K562 (cell line): ENCODE measurements at regions not wholly inside any gene's neighbourhood (a gene's known extent, or its start where the extent isn't known, plus 50 kb on each side); places are given as distances from the start of the nearest gene placed in this dataset.

Experiments
- ATAC-seq: fragments of 200-7000 bp; cut with Tn5 transposase; 3 replicates; pipeline ENCODE4 v1.9.1; 2020; ENCODE audit warnings: moderate library complexity
- BruUV-seq: library from RNA; stranded (reverse); fragments of 400-500 nt; replicated peaks from 2 replicates; lab custom pipeline; 2021; lab: Mats Ljungman, UMichigan
- CTCF ChIA-PET: fragments of 300-600 bp; formaldehyde crosslinking; extraction: SDS; loops from one replicate; lab custom pipeline; 2021; ENCODE audit warnings: low intra/inter-chr PET ratio; lab: Yijun Ruan, JAX
- POLR2A ChIA-PET: fragments of 300-600, 350-650 bp; sonication (Branson Sonifier 250); formaldehyde crosslinking; extraction: SDS; loops from one replicate; lab custom pipeline; 2021; ENCODE audit warnings: antibody characterized with exemption, inconsistent platforms; lab: Yijun Ruan, JAX
- DNase-seq, 4 experiments: peaks; one replicate each; pipeline versions ENCODE4 v3.0.0 to v3.0.0-alpha.2; 2011 to 2018; ENCODE audit warnings: low spot score in 3 of 4, mixed read lengths in 3 of 4; ENCODE audit errors: extremely low read depth in 1 of 4
- FAIRE-seq: peaks from 2 replicates; lab custom pipeline; 2011; peaks lifted over from hg19 to GRCh38; lab: Jason Lieb, UNC
- H2AFZ ChIP-seq: 2 replicates; pipeline ENCODE4 v1.6.0; 2011; ENCODE audit warnings: low read depth, low read length, control low read depth, inconsistent platforms
- H3K27ac ChIP-seq: fragments of 200-600 bp; 3 replicates; pipeline ENCODE4 v1.8.0; 2011; ENCODE audit warnings: low read depth, mild to moderate bottlenecking, control low read depth, inconsistent platforms, low read length, moderate library complexity, mixed read lengths; ENCODE audit errors: extremely low read depth
- H3K27me3 ChIP-seq, 2 experiments: fragments of 300-600 bp in 1 of 2; 2 replicates in 1 of 2; 3 replicates in 1 of 2; pipeline versions ENCODE4 v1.6.0 to v1.8.0; 2011; ENCODE audit warnings: inconsistent platforms in 2 of 2, low read length in 2 of 2, mild to moderate bottlenecking in 1 of 2, mixed read lengths in 1 of 2, moderate library complexity in 1 of 2; ENCODE audit not compliant: control insufficient read depth in 2 of 2, insufficient read depth in 2 of 2
- H3K36me3 ChIP-seq: fragments of 300-600 bp; 3 replicates; pipeline ENCODE4 v1.8.0; 2011; ENCODE audit warnings: mild to moderate bottlenecking, low read length, inconsistent platforms; ENCODE audit not compliant: control insufficient read depth, insufficient read depth
- H3K4me1 ChIP-seq, 2 experiments: fragments of 200-600 bp in 1 of 2; replicated peaks in 1 of 2; 2 replicates in 1 of 2; 3 replicates in 1 of 2; pipeline versions ENCODE4 v1.5.1 to v1.8.0; 2011; ENCODE audit warnings: inconsistent platforms in 2 of 2, low read length in 2 of 2, mild to moderate bottlenecking in 1 of 2, mixed read lengths in 1 of 2, moderate library complexity in 1 of 2; ENCODE audit not compliant: control insufficient read depth in 2 of 2, insufficient read depth in 2 of 2
- H3K4me2 ChIP-seq: 2 replicates; pipeline ENCODE4 v1.6.1; 2011; ENCODE audit warnings: low read length, control low read depth, inconsistent platforms, mixed read lengths; ENCODE audit not compliant: insufficient read depth
- H3K4me3 ChIP-seq: fragments of 200-600 bp; sonication (generic), shearing (Covaris generic); 2 replicates; pipeline ENCODE4 v1.5.1; 2016; ENCODE audit warnings: control low read depth, inconsistent platforms
- H3K79me2 ChIP-seq: fragments of 200-600 bp; 3 replicates; pipeline ENCODE4 v1.8.0; 2011; ENCODE audit warnings: low read length, inconsistent platforms; ENCODE audit not compliant: control insufficient read depth, insufficient read depth
- H3K9ac ChIP-seq, 2 experiments: 2 replicates each; pipeline versions ENCODE4 v1.6.0 to v1.6.1; 2011; ENCODE audit warnings: low read depth in 2 of 2, low read length in 2 of 2, control low read depth in 1 of 2, inconsistent platforms in 1 of 2, mild to moderate bottlenecking in 1 of 2, mixed read lengths in 1 of 2; ENCODE audit not compliant: insufficient read depth in 1 of 2
- H3K9me1 ChIP-seq: one replicate; pipeline ENCODE4 v1.6.0; 2011; ENCODE audit warnings: inconsistent platforms, mild to moderate bottlenecking, low read length, moderate library complexity; ENCODE audit not compliant: control insufficient read depth, insufficient read depth
- H3K9me3 ChIP-seq: replicated peaks from 2 replicates; pipeline ENCODE4 v1.5.1; 2011; ENCODE audit warnings: low read depth, low read length, inconsistent platforms; ENCODE audit not compliant: control insufficient read depth, insufficient read depth
- H4K20me1 ChIP-seq: replicated peaks from 2 replicates; pipeline ENCODE4 v1.6.1; 2011; ENCODE audit warnings: low read length, inconsistent platforms, mixed read lengths; ENCODE audit not compliant: control insufficient read depth, insufficient read depth
- FOXJ3 ChIP-seq: sonication (generic); formaldehyde crosslinking; IDR thresholded peaks from 2 replicates; pipeline ENCODE4 v1.4.0; 2020; ENCODE audit warnings: mild to moderate bottlenecking, missing genetic modification reagents
- ZBTB7A ChIP-seq: IDR thresholded peaks from 2 replicates; pipeline ENCODE4 v1.6.1; 2011; ENCODE audit warnings: low read depth, mild to moderate bottlenecking, low read length, moderate library complexity, borderline replicate concordance; ENCODE audit not compliant: control insufficient read depth
- ZNF77 ChIP-seq: fragments of 250-450 bp; sonication (Bioruptor Pico); IDR thresholded peaks from 2 replicates; pipeline ENCODE4 v1.5.0; 2020
- WGBS: fragments of 100-300 bp; shearing (Covaris generic); methylation state at CpG from one replicate; pipeline ENCODE4 v1.1.6; 2016; ENCODE audit warnings: low coverage, mixed read lengths; ENCODE audit not compliant: insufficient coverage; ENCODE audit errors: missing lambda C conversion rate; 5-methylcytosine and 5-hydroxymethylcytosine counted together
- in situ Hi-C: fragments of 300-500 bp; cut with MboI; formaldehyde crosslinking; loops from 4 replicates; pipeline ENCODE4 v1.15.0; 2018; ENCODE audit warnings: inconsistent platforms, mixed read lengths
- intact Hi-C: fragments of 100-400 bp; cut with micrococcal nuclease; formaldehyde crosslinking; loops from 2 replicates; pipeline ENCODE4 v1.14.2; 2022
- TF ChIP-seq, protein P1 (sequence below), 2 experiments: fragments of 250-450 bp in 1 of 2; fragments of 450-650 bp in 1 of 2; sonication (Bioruptor Pico) in 1 of 2; IDR thresholded peaks; 2 replicates each; pipeline versions ENCODE4 v1.6.1 to v1.8.0; 2016 to 2021; ENCODE audit warnings: mild to moderate bottlenecking in 2 of 2, moderate library complexity in 2 of 2, missing compliant biosample characterization in 1 of 2, missing genetic modification characterization in 1 of 2
- TF ChIP-seq, protein P2 (sequence below): fragments of 450-650 bp; IDR thresholded peaks from 2 replicates; pipeline ENCODE4 v1.6.1; 2016
- TF ChIP-seq, protein P3 (sequence below): sonication (generic); formaldehyde crosslinking; IDR thresholded peaks from 2 replicates; pipeline ENCODE4 v1.9.0; 2022; ENCODE audit warnings: mild to moderate bottlenecking, missing genetic modification reagents
- TF ChIP-seq, protein P4 (sequence below), 2 experiments: fragments of 450-650 bp; IDR thresholded peaks; 2 replicates each; pipeline ENCODE4 v1.6.1; 2016; ENCODE audit warnings: mild to moderate bottlenecking in 2 of 2, borderline replicate concordance in 1 of 2, low read depth in 1 of 2, moderate library complexity in 1 of 2
- TF ChIP-seq, protein P5 (sequence below): sonication (generic); formaldehyde crosslinking; IDR thresholded peaks from 2 replicates; pipeline ENCODE4 v1.5.0; 2020; ENCODE audit warnings: missing genetic modification reagents

DNA sequence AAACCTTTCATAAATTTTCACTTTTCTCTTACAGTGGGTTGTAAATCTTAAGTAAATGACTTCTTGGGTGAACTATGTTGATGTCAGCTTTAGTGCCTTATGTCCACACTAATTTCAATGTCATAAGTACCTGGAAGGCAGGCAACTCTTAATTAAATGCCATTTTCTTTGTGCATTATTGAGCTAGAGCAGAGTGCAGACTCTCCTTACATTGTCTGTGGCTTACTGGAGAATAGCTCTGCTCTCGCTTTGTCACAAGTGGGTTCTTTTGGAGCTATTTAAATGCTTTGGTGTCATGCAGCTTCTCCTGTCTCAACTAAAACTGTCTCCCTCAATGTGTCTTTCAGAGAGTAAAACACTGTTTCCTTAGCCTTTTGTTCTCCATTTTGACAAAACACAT, 411.6 kb downstream of the STIM2 start (continued):
- TF ChIP-seq, protein P1, sequence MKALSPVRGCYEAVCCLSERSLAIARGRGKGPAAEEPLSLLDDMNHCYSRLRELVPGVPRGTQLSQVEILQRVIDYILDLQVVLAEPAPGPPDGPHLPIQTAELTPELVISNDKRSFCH (CRISPR knock-in tag; IDR thresholded peaks at IDR 0.05): no peak
- TF ChIP-seq, protein P1 (tag; IDR thresholded peaks at IDR 0.05): no peak
- TF ChIP-seq ZNF77 (CRISPR knock-in tag) (no peak), FOXJ3 (CRISPR knock-in tag) (no peak), ZBTB7A (no peak)
- TF ChIP-seq, protein P2, sequence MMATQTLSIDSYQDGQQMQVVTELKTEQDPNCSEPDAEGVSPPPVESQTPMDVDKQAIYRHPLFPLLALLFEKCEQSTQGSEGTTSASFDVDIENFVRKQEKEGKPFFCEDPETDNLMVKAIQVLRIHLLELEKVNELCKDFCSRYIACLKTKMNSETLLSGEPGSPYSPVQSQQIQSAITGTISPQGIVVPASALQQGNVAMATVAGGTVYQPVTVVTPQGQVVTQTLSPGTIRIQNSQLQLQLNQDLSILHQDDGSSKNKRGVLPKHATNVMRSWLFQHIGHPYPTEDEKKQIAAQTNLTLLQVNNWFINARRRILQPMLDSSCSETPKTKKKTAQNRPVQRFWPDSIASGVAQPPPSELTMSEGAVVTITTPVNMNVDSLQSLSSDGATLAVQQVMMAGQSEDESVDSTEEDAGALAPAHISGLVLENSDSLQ: no peak
- TF ChIP-seq, protein P3, sequence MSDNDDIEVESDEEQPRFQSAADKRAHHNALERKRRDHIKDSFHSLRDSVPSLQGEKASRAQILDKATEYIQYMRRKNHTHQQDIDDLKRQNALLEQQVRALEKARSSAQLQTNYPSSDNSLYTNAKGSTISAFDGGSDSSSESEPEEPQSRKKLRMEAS: no peak

DNA sequence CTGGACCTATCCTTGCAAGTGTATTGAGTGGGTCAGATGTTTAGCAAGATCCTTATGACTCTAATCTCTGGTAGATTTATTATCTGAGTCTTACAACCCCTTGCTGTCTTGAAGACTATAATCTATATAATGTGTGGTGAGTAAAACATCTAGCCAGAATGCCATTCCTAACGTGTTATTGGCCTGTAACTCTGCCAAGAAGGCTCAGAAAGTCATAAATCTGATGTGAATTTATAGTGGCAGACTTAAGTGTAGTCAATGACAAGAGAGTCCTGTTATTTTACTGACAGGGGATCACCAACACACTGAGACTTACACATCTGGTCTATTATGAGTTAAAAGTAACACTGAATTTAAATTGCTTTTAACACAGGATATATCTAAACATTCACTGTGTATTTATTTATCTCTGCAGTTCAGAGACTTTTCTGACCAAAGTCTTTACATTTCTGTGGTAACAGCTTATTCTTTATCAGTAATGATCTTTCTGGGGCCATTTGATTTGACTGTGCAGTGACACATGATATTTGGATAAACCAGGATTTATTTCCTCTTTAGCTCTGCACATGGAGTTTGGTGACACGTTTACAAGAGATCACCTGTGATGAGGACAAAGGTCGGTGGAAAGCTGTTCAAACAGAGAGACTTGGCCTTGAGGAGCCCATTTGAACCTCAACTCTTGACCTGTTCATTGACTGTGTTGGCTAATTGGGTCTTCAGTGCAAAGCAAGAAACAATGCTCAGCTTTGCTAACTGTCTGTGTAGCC, 415.8 kb downstream of the STIM2 start:
- Histone ChIP-seq H4K20me1 (no peaks in the 10 kb centered on the region), H3K9ac (no peak overlapping the region), H3K9me1 (no peaks in the 10 kb centered on the region), H3K4me2 (no peak overlapping the region), H3K27ac (no peak overlapping the region), H3K79me2 (no peaks in the 10 kb centered on the region), H3K36me3 (no peaks in the 10 kb centered on the region), H2AFZ (no peak overlapping the region), H3K4me1 (no peaks in the 10 kb centered on the region), H3K9me3 (no peaks in the 10 kb centered on the region), H3K27me3 (no peaks in the 10 kb centered on the region), H3K4me3 (no peak overlapping the region)
- no peak for DNase-seq
- intact Hi-C loops: no loop called here
- BruUV-seq: no TSS peak
- no peak for ATAC-seq
- WGBS: 0% methylated on average over 3 of the region's 3 CpGs
- in situ Hi-C loops: no loop called here
- POLR2A ChIA-PET: no interaction called here
- CTCF ChIA-PET: no interaction called here
- FAIRE-seq: no peak
- TF ChIP-seq, protein P4, sequence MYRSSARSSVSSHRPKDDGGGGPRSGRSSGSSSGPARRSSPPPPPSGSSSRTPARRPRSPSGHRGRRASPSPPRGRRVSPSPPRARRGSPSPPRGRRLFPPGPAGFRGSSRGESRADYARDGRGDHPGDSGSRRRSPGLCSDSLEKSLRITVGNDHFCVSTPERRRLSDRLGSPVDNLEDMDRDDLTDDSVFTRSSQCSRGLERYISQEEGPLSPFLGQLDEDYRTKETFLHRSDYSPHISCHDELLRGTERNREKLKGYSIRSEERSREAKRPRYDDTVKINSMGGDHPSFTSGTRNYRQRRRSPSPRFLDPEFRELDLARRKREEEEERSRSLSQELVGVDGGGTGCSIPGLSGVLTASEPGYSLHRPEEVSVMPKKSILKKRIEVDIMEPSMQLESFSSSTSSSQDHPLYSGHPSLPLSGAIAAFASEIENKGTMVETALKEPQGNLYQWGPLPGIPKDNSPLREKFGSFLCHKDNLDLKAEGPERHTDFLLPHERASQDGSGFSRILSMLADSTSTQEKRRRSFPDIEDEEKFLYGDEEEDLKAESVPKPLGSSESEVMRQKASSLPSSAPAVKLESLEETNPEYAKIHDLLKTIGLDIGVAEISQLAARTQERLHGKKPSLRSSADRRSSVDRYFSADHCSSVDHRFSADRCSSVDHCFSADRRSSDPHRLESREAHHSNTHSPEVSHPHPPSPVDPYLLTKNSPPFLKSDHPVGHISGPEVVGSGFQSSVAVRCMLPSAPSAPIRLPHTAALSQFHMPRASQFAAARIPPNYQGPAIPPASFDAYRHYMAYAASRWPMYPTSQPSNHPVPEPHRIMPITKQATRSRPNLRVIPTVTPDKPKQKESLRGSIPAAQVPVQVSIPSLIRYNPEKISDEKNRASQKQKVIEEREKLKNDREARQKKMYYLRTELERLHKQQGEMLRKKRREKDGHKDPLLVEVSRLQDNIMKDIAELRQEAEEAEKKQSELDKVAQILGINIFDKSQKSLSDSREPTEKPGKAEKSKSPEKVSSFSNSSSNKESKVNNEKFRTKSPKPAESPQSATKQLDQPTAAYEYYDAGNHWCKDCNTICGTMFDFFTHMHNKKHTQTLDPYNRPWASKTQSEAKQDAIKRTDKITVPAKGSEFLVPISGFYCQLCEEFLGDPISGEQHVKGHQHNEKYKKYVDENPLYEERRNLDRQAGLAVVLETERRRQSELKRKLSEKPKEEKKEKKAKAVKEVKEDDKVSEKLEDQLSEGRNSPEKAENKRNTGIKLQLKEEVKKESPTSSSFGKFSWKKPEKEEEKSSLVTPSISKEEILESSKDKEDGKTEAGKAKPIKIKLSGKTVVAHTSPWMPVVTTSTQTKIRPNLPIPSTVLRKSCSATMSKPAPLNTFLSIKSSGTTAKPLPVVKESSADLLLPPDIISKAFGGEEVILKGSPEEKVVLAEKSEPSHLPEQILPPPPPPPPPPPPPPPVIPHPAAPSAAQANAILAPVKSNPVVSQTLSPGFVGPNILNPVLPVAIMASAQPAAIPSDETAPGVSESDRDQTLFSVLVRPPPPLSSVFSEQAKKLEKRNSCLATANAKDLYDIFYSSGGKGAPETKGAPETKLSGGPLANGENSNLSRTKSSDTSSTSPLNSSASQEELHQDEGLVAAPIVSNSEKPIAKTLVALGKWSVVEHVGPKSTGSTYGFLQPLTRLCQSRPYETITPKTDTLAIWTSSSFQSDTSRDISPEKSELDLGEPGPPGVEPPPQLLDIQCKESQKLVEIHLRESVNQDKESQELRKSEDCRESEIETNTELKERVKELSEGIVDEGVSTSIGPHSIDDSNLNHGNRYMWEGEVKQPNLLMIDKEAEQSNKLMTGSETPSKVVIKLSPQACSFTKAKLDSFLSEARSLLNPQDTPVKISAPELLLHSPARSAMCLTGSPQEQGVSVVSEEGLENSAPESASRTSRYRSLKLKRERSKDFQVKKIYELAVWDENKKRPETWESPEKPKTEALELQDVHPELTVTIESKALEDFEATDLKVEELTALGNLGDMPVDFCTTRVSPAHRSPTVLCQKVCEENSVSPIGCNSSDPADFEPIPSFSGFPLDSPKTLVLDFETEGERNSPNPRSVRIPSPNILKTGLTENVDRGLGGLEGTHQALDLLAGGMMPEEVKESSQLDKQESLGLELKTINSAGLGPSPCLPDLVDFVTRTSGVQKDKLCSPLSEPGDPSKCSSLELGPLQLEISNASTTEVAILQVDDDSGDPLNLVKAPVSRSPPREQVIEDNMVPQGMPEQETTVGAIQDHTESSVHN (IDR thresholded peaks at IDR 0.05; ENCODE audit: borderline replicate concordance in 1 of 2, low read depth in 1 of 2): no peak
- TF ChIP-seq, protein P5, sequence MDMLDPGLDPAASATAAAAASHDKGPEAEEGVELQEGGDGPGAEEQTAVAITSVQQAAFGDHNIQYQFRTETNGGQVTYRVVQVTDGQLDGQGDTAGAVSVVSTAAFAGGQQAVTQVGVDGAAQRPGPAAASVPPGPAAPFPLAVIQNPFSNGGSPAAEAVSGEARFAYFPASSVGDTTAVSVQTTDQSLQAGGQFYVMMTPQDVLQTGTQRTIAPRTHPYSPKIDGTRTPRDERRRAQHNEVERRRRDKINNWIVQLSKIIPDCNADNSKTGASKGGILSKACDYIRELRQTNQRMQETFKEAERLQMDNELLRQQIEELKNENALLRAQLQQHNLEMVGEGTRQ (CRISPR knock-in tag): no peak
